A549 (cell line): ENCODE measurements at regions not wholly inside any gene's neighbourhood (a gene's known extent, or its start where the extent isn't known, plus 50 kb on each side); places are given as distances from the start of the nearest gene placed in this dataset.

Experiments used
- CTCF ChIP-seq: fragments of >200 bp; sonication (Bioruptor Twin); formaldehyde crosslinking; IDR thresholded peaks from 3 replicates; pipeline ENCODE4 v1.5.1; 2016
- FOXS1 ChIP-seq: fragments of 250-450 bp; sonication (Bioruptor Pico); IDR thresholded peaks from 2 replicates; pipeline ENCODE4 v1.5.0; 2020; ENCODE audit warnings: mild to moderate bottlenecking, moderate library complexity
- JUN ChIP-seq, 2 experiments: fragments of >200 bp; sonication (Bioruptor Twin); formaldehyde crosslinking; IDR thresholded peaks; 2 replicates in 1 of 2; 3 replicates in 1 of 2; pipeline ENCODE4 v1.6.1; 2016 to 2017
- JUNB ChIP-seq: fragments of >200 bp; sonication (Bioruptor Twin); formaldehyde crosslinking; IDR thresholded peaks from 2 replicates; pipeline ENCODE4 v1.6.1; 2016
- MAFK ChIP-seq: fragments of 450-650 bp; IDR thresholded peaks from 2 replicates; pipeline ENCODE4 v1.6.1; 2014; ENCODE audit not compliant: partially characterized antibody
- MYC ChIP-seq: IDR thresholded peaks from 2 replicates; pipeline ENCODE4 v1.6.1; 2012; ENCODE audit warnings: mild to moderate bottlenecking, inconsistent platforms, low read length, improper control_type of control experiment, borderline replicate concordance
- POLR2A ChIP-seq: IDR thresholded peaks from 2 replicates; pipeline ENCODE4 v1.6.1; 2012; ENCODE audit warnings: mild to moderate bottlenecking, low read length
- RAD21 ChIP-seq, 2 experiments: fragments of >200 bp in 1 of 2; sonication (Bioruptor Twin) in 1 of 2; formaldehyde crosslinking in 1 of 2; IDR thresholded peaks in 1 of 2; conservative IDR thresholded peaks in 1 of 2; 2 replicates in 1 of 2; 3 replicates in 1 of 2; pipeline ENCODE4 v1.6.1; 2012 to 2018; ENCODE audit warnings: inconsistent platforms in 1 of 2
- RARB ChIP-seq: fragments of 250-450 bp; sonication (Bioruptor Pico); IDR thresholded peaks from 2 replicates; pipeline ENCODE4 v1.8.0; 2021; ENCODE audit warnings: mild to moderate bottlenecking, moderate library complexity
- SMC3 ChIP-seq: fragments of >200 bp; sonication (Bioruptor Twin); formaldehyde crosslinking; IDR thresholded peaks from 3 replicates; pipeline ENCODE4 v1.6.1; 2018; ENCODE audit warnings: inconsistent platforms
- TP53 ChIP-seq: fragments of 250-450 bp; sonication (Bioruptor Pico); IDR thresholded peaks from 2 replicates; pipeline ENCODE4 v1.5.0; 2021; ENCODE audit warnings: mild to moderate bottlenecking, moderate library complexity
- USF2 ChIP-seq: fragments of 450-650 bp; IDR thresholded peaks from 2 replicates; pipeline ENCODE4 v1.6.1; 2014; ENCODE audit warnings: antibody characterized with exemption
- TF ChIP-seq, protein P1 (sequence below): IDR thresholded peaks from 2 replicates; pipeline ENCODE4 v1.6.1; 2012
- TF ChIP-seq, protein P2 (sequence below): fragments of 200-600 bp; sonication (generic); IDR thresholded peaks from 2 replicates; pipeline ENCODE4 v1.6.1; 2016; ENCODE audit warnings: antibody characterized with exemption, mild to moderate bottlenecking, moderate library complexity

DNA sequence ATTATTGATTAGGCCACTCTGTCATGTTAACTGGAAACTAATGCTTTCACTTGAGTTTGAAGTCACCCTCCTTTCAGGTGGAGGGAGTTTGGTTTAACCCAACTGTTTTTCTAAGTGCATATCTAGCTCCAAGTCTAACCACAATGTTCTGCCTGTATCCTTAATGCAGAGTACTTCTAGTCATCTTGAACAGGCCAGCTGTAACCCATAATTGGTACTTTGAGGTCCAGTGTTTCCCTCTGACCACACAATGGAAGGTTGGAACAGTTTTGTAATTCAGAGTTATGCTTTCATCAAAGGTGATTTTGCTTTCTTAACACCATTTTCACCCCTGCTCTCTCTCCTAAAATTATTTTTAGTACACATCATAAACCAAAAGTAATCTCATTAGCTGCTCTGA is 237.2 kb upstream of the DCN start:
- TF ChIP-seq POLR2A, result no peak
- no peak for TF ChIP-seq CTCF
- TF ChIP-seq JUN (IDR thresholded peaks at IDR 0.05), result no peak
- TF ChIP-seq MAFK, result no peak
- no peak for TF ChIP-seq JUNB
- no peak for TF ChIP-seq RAD21 (conservative IDR thresholded peaks at IDR 0.05 in 1 of 2, IDR thresholded peaks at IDR 0.05 in 1 of 2)
- TF ChIP-seq USF2, result no peak
- no peak for TF ChIP-seq SMC3
- TF ChIP-seq, protein P1, sequence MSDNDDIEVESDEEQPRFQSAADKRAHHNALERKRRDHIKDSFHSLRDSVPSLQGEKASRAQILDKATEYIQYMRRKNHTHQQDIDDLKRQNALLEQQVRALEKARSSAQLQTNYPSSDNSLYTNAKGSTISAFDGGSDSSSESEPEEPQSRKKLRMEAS, result no peak
- TF ChIP-seq TP53, result no peak
- no peak for TF ChIP-seq RARB (CRISPR knock-in tag)
- no peak for TF ChIP-seq MYC
- TF ChIP-seq FOXS1 (CRISPR knock-in tag), result no peak
- TF ChIP-seq, protein P2, sequence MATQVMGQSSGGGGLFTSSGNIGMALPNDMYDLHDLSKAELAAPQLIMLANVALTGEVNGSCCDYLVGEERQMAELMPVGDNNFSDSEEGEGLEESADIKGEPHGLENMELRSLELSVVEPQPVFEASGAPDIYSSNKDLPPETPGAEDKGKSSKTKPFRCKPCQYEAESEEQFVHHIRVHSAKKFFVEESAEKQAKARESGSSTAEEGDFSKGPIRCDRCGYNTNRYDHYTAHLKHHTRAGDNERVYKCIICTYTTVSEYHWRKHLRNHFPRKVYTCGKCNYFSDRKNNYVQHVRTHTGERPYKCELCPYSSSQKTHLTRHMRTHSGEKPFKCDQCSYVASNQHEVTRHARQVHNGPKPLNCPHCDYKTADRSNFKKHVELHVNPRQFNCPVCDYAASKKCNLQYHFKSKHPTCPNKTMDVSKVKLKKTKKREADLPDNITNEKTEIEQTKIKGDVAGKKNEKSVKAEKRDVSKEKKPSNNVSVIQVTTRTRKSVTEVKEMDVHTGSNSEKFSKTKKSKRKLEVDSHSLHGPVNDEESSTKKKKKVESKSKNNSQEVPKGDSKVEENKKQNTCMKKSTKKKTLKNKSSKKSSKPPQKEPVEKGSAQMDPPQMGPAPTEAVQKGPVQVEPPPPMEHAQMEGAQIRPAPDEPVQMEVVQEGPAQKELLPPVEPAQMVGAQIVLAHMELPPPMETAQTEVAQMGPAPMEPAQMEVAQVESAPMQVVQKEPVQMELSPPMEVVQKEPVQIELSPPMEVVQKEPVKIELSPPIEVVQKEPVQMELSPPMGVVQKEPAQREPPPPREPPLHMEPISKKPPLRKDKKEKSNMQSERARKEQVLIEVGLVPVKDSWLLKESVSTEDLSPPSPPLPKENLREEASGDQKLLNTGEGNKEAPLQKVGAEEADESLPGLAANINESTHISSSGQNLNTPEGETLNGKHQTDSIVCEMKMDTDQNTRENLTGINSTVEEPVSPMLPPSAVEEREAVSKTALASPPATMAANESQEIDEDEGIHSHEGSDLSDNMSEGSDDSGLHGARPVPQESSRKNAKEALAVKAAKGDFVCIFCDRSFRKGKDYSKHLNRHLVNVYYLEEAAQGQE, result no peak
